ENCODE measurements at regions not wholly inside any gene's neighbourhood (a gene's known extent, or its start where the extent isn't known, plus 50 kb on each side); places are given as distances from the start of the nearest gene placed in this dataset.

DNA sequence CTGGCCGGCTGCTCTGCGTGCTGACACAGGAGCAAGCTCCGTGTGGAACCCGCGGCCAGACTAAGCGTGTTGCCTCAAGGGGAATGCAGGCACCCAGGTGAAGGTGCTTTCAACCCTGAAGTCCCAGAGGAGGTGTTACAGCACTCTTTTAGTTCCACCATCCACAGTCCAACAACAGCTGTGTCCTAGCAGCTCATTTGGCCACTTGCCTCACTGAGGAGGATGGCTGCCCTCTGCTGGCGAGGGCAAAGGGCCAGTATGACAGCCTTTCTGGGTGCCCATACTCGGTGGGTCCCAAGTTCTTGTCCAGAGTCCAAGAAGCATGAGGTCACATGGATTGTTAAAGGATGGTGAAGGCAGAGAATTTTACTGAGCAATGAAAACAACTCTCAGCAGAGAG is 87.8 kb downstream of the C3orf85 start (continued):
- TF ChIP-seq GABPB1 (CRISPR knock-in tag; IDR thresholded peaks at IDR 0.05) (no peak), NCOA6 (IDR thresholded peaks at IDR 0.05) (no peak), PTTG1 (tag; IDR thresholded peaks at IDR 0.05; ENCODE audit: low read depth) (no peak), NELFE (IDR thresholded peaks at IDR 0.05; ENCODE audit: insufficient read depth, insufficient read length) (no peak), ZNF311 (CRISPR knock-in tag; IDR thresholded peaks at IDR 0.05) (no peak), CBFA2T2 (conservative IDR thresholded peaks at IDR 0.05) (no peak)
- TF ChIP-seq, protein P1, sequence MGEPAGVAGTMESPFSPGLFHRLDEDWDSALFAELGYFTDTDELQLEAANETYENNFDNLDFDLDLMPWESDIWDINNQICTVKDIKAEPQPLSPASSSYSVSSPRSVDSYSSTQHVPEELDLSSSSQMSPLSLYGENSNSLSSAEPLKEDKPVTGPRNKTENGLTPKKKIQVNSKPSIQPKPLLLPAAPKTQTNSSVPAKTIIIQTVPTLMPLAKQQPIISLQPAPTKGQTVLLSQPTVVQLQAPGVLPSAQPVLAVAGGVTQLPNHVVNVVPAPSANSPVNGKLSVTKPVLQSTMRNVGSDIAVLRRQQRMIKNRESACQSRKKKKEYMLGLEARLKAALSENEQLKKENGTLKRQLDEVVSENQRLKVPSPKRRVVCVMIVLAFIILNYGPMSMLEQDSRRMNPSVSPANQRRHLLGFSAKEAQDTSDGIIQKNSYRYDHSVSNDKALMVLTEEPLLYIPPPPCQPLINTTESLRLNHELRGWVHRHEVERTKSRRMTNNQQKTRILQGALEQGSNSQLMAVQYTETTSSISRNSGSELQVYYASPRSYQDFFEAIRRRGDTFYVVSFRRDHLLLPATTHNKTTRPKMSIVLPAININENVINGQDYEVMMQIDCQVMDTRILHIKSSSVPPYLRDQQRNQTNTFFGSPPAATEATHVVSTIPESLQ (CRISPR knock-in tag; IDR thresholded peaks at IDR 0.05) = no peak
- TF ChIP-seq, protein P2, sequence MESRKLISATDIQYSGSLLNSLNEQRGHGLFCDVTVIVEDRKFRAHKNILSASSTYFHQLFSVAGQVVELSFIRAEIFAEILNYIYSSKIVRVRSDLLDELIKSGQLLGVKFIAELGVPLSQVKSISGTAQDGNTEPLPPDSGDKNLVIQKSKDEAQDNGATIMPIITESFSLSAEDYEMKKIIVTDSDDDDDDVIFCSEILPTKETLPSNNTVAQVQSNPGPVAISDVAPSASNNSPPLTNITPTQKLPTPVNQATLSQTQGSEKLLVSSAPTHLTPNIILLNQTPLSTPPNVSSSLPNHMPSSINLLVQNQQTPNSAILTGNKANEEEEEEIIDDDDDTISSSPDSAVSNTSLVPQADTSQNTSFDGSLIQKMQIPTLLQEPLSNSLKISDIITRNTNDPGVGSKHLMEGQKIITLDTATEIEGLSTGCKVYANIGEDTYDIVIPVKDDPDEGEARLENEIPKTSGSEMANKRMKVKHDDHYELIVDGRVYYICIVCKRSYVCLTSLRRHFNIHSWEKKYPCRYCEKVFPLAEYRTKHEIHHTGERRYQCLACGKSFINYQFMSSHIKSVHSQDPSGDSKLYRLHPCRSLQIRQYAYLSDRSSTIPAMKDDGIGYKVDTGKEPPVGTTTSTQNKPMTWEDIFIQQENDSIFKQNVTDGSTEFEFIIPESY (CRISPR knock-in tag; IDR thresholded peaks at IDR 0.05) = no peak
- TF ChIP-seq, protein P3, sequence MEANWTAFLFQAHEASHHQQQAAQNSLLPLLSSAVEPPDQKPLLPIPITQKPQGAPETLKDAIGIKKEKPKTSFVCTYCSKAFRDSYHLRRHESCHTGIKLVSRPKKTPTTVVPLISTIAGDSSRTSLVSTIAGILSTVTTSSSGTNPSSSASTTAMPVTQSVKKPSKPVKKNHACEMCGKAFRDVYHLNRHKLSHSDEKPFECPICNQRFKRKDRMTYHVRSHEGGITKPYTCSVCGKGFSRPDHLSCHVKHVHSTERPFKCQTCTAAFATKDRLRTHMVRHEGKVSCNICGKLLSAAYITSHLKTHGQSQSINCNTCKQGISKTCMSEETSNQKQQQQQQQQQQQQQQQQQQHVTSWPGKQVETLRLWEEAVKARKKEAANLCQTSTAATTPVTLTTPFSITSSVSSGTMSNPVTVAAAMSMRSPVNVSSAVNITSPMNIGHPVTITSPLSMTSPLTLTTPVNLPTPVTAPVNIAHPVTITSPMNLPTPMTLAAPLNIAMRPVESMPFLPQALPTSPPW (CRISPR knock-in tag; IDR thresholded peaks at IDR 0.05) = no peak
- TF ChIP-seq, protein P4, sequence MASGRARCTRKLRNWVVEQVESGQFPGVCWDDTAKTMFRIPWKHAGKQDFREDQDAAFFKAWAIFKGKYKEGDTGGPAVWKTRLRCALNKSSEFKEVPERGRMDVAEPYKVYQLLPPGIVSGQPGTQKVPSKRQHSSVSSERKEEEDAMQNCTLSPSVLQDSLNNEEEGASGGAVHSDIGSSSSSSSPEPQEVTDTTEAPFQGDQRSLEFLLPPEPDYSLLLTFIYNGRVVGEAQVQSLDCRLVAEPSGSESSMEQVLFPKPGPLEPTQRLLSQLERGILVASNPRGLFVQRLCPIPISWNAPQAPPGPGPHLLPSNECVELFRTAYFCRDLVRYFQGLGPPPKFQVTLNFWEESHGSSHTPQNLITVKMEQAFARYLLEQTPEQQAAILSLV (tag; IDR thresholded peaks at IDR 0.05) = no peak
- TF ChIP-seq, protein P5, sequence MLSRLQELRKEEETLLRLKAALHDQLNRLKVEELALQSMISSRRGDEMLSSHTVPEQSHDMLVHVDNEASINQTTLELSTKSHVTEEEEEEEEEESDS (CRISPR knock-in tag; IDR thresholded peaks at IDR 0.05) = no peak
- TF ChIP-seq, protein P6, sequence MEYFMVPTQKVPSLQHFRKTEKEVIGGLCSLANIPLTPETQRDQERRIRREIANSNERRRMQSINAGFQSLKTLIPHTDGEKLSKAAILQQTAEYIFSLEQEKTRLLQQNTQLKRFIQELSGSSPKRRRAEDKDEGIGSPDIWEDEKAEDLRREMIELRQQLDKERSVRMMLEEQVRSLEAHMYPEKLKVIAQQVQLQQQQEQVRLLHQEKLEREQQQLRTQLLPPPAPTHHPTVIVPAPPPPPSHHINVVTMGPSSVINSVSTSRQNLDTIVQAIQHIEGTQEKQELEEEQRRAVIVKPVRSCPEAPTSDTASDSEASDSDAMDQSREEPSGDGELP (CRISPR knock-in tag; IDR thresholded peaks at IDR 0.05; ENCODE audit: borderline replicate concordance) = peak; percentile 35; the same call in 1 of the 2 replicates
